Spinal cord (tissue), 9 donors: ENCODE measurements at regions not wholly inside any gene's neighbourhood (a gene's known extent, or its start where the extent isn't known, plus 50 kb on each side); places are given as distances from the start of the nearest gene placed in this dataset.

Source experiments
- DNase-seq, 6 donors: peaks; one replicate each; pipeline versions ENCODE4 v3.0.0 to v3.0.0-alpha.2; 2013 to 2015; ENCODE audit warnings: low spot score in 6 of 6, low read depth in 4 of 6
- H3K27ac ChIP-seq: one replicate; pipeline ENCODE4 v1.5.1; 2013; ENCODE audit warnings: low read depth, low read length, control low read depth
- H3K27me3 ChIP-seq: one replicate; pipeline ENCODE4 v1.6.1; 2013; ENCODE audit warnings: low read length; ENCODE audit not compliant: control insufficient read depth, insufficient read depth
- H3K36me3 ChIP-seq: one replicate; pipeline ENCODE4 v1.6.1; 2013; ENCODE audit warnings: low read length; ENCODE audit not compliant: control insufficient read depth, insufficient read depth
- H3K4me1 ChIP-seq: one replicate; pipeline ENCODE4 v1.6.1; 2013; ENCODE audit warnings: low read length; ENCODE audit not compliant: control insufficient read depth, insufficient read depth
- H3K4me3 ChIP-seq: one replicate; pipeline ENCODE4 v1.5.1; 2013; ENCODE audit warnings: low read depth, low read length, control low read depth
- H3K9me3 ChIP-seq: one replicate; pipeline ENCODE4 v1.6.1; 2013; ENCODE audit warnings: low read length; ENCODE audit not compliant: control insufficient read depth, insufficient read depth
- whole genome bisulfite sequencing: methylation state at CpG from one replicate; pipeline ENCODE4 v1.1.5; 2013; ENCODE audit warnings: missing lambda C conversion rate; ENCODE audit not compliant: insufficient coverage; 5-methylcytosine and 5-hydroxymethylcytosine counted together
- donor health status: healthy.

DNA sequence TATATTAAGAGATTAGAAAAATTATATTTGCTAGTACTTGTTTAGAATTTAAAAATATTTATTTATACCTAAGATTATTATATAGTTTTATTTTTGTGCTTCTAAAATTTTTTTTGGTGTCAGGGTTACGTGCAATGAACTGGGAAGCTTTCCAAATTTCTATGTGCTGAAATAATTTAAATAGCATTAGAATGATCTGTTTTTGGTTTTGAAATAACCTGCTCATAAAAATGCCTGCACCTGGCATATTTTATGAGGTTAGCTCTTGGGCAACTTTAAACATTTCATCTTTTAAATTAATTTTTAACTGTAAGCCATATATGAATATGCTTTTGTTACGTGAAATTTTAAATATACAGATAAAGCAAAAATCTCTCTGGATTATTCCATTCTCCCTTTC lies 482.5 kb downstream of the GLRX3 start:
- no CpG with 5 or more reads among the region's 2 CpGs for WGBS
- no peak overlapping the region for H3K4me3 ChIP-seq
- H3K9me3 ChIP-seq = no peaks in the 10 kb centered on the region
- no peaks in the 10 kb centered on the region for H3K4me1 ChIP-seq
- H3K27me3 ChIP-seq = no peaks in the 10 kb centered on the region
- H3K27ac ChIP-seq = no peak overlapping the region
- no peaks in the 10 kb centered on the region for H3K36me3 ChIP-seq
- no peak for DNase-seq

DNA sequence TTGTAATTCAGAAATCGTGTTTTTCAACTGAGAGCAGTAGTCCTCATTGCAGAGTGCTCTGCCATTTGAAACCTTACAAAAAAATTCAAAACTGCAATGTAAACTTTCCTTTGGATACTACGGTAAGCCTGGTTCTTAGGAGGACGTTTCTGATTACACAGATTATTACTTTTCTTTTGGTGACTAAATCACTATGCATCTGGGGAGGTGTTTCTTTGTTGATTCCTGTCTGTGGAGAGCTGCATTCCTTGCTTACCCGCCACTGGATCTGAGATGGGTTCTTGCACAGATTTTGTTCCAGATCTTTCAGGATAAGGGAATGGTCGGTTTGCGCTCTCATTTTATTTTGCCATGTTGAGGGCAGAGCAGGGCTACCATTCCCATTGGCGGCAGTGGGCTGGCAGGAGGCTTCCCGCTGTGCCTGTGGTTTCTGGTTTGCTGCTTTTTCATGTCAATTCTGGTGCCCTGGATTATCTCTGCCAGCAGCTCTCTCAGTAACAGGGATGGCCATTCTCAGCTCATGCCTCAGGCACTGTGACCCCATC lies 485.1 kb downstream of the GLRX3 start:
- no peak for DNase-seq
- no peaks in the 10 kb centered on the region for H3K36me3 ChIP-seq
- no peak overlapping the region for H3K4me3 ChIP-seq
- no peaks in the 10 kb centered on the region for H3K27me3 ChIP-seq
- WGBS = 85% methylated on average over 6 of the region's 8 CpGs
- H3K9me3 ChIP-seq = no peaks in the 10 kb centered on the region
- H3K4me1 ChIP-seq = no peaks in the 10 kb centered on the region
- no peak overlapping the region for H3K27ac ChIP-seq

DNA sequence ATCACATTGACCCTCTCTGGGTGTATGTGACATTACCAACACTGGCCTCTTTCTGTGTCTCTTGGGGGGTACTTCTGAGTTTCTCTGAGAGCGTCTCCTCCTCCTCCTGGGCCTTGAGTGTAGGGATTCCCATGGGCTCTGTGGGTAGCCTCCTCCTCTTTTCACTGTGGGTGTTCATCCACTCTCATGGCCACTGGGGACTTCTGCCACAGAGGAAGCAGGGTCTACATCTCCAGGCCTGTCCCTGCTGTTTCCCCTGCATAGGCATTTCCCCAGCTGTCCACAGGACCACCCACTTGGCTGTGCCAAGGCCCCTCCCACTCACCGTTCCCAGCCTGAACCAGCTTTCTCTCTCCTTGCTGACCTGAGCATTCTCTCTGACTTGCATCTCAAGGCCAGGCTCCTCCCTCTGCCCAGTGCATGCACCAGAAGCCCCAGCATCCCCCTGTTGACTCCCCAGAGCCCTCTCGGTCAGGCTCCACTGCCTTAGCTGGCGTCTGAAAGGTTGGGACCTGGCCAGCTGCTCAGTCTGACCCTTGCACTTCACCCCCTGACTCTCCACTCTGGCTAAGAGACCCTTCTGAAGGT lies 487.6 kb downstream of the GLRX3 start:
- Histone ChIP-seq H3K4me3 (no peak overlapping the region), H3K36me3 (no peaks in the 10 kb centered on the region), H3K4me1 (no peaks in the 10 kb centered on the region), H3K27me3 (no peaks in the 10 kb centered on the region), H3K9me3 (no peaks in the 10 kb centered on the region), H3K27ac (no peak overlapping the region)
- no peak for DNase-seq
- WGBS = 66% methylated on average over 4 of the region's 4 CpGs

DNA sequence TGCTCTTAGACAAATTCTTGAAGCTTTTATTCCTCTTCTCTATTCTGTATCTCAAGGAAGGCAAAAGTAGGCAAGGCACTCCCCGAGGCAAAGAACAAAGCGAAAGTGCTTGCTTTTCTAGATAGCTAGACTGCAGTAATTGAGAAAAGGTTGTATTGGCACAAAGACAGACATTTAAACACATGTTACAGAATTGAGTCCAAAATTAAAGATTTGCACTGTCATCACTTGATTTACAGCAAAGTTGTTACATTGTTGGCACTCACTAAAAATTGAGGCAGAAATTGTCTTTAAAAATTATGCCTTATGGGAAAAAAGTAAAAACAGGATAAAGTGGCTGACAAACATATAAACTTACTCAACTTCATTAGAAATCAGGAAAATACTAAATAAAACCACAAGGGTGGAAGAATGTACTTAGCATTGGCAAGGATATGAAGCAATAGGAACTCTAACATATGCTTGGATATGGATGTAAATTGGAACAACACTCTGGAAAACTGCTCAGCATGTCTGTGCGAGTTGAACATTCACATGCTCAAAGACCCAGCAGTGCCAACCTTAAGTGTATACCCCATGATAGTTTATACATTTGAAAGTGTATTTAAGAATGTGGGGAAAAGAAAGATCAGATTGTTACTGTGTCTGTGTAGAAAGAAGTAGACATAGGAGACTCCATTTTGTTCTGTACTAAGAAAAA lies 491.3 kb downstream of the GLRX3 start:
- Histone ChIP-seq H3K27me3 (no peaks in the 10 kb centered on the region), H3K4me1 (no peaks in the 10 kb centered on the region), H3K27ac (no peak overlapping the region), H3K4me3 (no peak overlapping the region), H3K36me3 (no peaks in the 10 kb centered on the region), H3K9me3 (no peaks in the 10 kb centered on the region)
- peak in 2 of 6 donors; percentile 46 to 84 for DNase-seq
- WGBS = no CpG with 5 or more reads among the region's 3 CpGs

DNA sequence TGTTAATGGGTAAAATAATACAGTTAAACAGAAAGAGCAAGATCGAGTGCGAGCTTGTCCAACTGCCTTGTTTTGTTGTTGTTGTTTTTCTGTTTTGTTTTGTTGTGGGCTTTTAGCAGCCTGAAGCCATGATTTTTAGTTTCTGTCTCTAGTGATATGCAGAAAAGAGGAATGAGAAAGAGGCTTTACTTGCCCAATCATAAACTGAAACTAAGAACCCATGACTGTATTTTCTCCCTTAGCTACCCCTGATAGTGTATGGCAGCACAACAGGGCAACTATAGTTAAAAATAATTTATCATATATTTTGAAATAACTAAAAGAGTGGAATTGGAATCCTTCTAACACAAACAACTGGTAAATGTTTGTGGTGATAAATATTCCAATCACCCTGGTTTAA lies 493.9 kb downstream of the GLRX3 start:
- DNase-seq = no peak
- H3K4me1 ChIP-seq = no peaks in the 10 kb centered on the region
- no peak overlapping the region for H3K4me3 ChIP-seq
- no peak overlapping the region for H3K27ac ChIP-seq
- 86% methylated on average over 2 of the region's 2 CpGs for WGBS
- H3K27me3 ChIP-seq = no peaks in the 10 kb centered on the region
- H3K9me3 ChIP-seq = no peaks in the 10 kb centered on the region
- H3K36me3 ChIP-seq = no peaks in the 10 kb centered on the region

DNA sequence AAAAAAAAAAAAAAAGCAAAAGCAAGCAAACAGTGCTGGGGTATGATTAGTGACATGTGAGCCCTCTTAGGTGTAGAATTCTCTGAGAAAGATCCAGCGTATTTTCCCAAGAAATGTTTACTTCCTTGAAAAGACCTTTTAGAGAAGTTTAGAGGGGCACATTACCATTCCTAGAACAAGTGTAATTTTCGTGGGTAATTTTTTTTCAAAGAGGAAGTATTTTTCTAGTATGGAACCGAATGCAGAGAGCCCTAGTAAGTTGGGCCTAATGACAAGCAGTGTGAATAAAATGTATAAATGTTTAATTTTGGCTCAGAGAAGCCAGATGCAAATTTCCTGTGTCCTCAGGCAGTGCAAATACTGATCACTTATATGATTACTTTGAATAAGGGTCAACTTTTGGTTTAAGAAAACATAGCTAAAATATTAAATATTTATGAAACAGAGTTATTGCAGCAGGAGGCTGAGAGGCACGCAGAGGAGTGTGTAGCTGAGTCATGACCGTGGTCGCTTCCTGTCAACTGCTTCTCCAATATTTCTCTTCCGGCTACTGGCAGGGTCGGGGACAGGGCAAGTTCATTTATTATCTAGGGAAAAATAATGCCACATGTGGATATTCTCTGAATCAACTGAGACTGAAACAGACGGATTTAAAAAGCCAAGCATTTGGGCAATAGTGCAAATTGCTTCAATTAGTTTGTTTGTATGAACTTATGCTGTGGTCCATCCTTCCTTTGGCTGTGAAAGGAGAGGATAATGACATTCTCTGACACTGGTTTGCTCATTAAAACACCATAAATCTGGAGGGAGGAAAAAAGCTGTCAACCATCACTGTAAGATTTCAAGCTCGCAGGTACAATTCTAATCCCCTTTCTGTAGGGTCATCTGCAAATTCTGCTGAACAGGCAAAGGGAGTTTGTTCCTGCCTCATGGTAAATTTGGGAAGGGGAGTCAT lies 495.2 kb downstream of the GLRX3 start:
- Histone ChIP-seq H3K4me3 (no peak overlapping the region), H3K4me1 (no peaks in the 10 kb centered on the region), H3K36me3 (no peaks in the 10 kb centered on the region), H3K27ac (no peak overlapping the region), H3K27me3 (peaks cover 4% of the 10 kb centered on the region), H3K9me3 (no peaks in the 10 kb centered on the region)
- peak in 1 of 6 donors; percentile 19 for DNase-seq
- WGBS = 47% methylated on average over 5 of the region's 10 CpGs

DNA sequence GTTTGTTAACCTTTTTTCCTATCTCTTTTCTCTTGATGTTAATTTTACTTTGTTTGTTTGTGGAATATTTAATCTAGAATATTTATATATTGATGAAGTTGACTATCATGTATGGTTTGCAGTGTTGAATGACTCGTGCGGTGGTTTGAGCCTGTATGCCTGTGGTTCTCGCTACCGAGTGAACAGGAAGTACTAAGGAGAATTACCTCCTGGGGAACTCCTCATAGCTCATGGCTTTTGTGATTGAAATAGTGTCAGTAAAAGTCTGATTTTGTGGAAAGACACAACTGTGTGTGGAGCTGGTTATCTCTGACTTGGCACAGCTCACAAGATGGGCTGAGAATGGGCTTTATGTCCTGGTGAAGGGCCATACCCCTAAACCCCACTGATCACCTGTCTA lies 498.6 kb downstream of the GLRX3 start:
- Histone ChIP-seq H3K27me3 (peaks cover 4% of the 10 kb centered on the region), H3K27ac (no peak overlapping the region), H3K9me3 (no peaks in the 10 kb centered on the region), H3K36me3 (no peaks in the 10 kb centered on the region), H3K4me3 (no peak overlapping the region), H3K4me1 (no peaks in the 10 kb centered on the region)
- 76% methylated on average over 4 of the region's 4 CpGs for WGBS
- DNase-seq = no peak

DNA sequence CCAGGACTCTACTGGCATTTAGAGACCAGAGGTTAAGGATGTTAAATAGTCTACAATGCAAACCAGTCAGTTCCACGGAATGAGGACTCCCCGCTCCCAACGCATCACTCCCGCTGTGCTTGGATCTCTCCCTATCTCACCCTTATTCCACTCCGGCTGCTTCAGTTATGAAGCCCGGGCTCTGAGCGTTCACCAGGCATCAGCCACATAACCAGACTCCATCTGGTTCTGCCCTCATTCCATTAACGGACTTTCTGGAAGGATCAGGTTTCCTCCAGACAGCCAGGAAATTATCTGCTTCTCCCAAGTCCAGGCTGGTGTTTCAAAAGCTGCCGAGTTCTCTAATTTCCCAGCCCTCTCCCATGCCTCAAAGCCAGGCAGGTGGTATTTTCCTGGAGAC lies 499.3 kb downstream of the GLRX3 start:
- Histone ChIP-seq H3K9me3 (no peaks in the 10 kb centered on the region), H3K4me3 (no peak overlapping the region), H3K27ac (no peak overlapping the region), H3K27me3 (peaks cover 4% of the 10 kb centered on the region), H3K36me3 (no peaks in the 10 kb centered on the region), H3K4me1 (no peaks in the 10 kb centered on the region)
- peak in 1 of 6 donors; percentile 9 for DNase-seq
- WGBS = 71% methylated on average over 8 of the region's 9 CpGs

DNA sequence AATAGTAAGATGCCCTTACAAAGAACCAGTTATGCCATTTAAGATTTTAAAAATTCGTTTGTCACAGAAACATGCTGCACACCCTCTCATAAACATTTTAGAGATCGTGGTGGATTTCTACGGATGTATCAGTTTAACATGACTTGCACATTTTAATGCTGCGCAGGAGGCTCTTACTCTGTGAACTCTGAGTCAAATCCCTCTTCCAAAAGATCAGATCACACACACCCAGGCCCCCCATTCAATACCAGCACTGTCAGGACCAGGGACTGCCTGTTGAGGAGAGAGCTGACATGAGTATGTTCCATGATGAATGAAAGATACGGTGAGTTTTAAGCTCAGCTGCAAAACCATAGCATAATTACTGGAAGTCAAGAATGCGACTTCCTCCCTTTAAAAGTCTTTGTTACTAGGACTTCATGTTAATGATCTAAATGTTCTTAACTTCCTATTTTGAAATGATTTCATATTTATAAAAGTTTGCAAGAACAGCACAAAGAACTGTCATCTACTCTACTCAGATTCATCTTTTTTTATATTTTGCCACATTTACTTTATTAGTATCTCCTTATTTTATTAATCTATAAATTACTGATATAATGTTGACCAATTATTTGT lies 500.2 kb downstream of the GLRX3 start:
- H3K4me1 ChIP-seq = no peaks in the 10 kb centered on the region
- H3K27ac ChIP-seq = no peak overlapping the region
- H3K36me3 ChIP-seq = no peaks in the 10 kb centered on the region
- 100% methylated on average over 1 of the region's 6 CpGs for whole genome bisulfite sequencing
- H3K4me3 ChIP-seq = no peak overlapping the region
- peaks cover 4% of the 10 kb centered on the region for H3K27me3 ChIP-seq
- DNase-seq = no peak
- no peaks in the 10 kb centered on the region for H3K9me3 ChIP-seq
